Kidney (tissue), 13 donors: ENCODE measurements at regions not wholly inside any gene's neighbourhood (a gene's known extent, or its start where the extent isn't known, plus 50 kb on each side); places are given as distances from the start of the nearest gene placed in this dataset.

Experiments
- DNase-seq, 5 donors: peaks; one replicate each; pipeline ENCODE4 v3.0.0-alpha.2; 2013 to 2020
- FAIRE-seq: peaks from 2 replicates; lab custom pipeline; 2012; peaks lifted over from hg19 to GRCh38; lab: Jason Lieb, UNC
- H3K27ac ChIP-seq, 2 donors: one replicate each; pipeline ENCODE4 v1.7.0; 2013; ENCODE audit warnings: low read depth in 2 of 2, low read length in 2 of 2, inconsistent platforms in 1 of 2
- H3K27me3 ChIP-seq: one replicate; pipeline ENCODE4 v1.7.1; 2013; ENCODE audit warnings: low read length, inconsistent platforms; ENCODE audit not compliant: control insufficient read depth, insufficient read depth
- H3K36me3 ChIP-seq, 3 donors: one replicate each; pipeline versions ENCODE4 v1.7.0 to v1.7.1; 2013; ENCODE audit warnings: low read length in 3 of 3, control low read depth in 1 of 3, inconsistent platforms in 1 of 3; ENCODE audit not compliant: insufficient read depth in 3 of 3, control insufficient read depth in 2 of 3
- H3K4me1 ChIP-seq, 3 donors: one replicate each; pipeline versions ENCODE4 v1.7.0 to v1.7.1; 2013; ENCODE audit warnings: low read length in 3 of 3, inconsistent platforms in 1 of 3, low read depth in 1 of 3; ENCODE audit not compliant: control insufficient read depth in 2 of 3, insufficient read depth in 2 of 3
- H3K4me3 ChIP-seq, 3 donors: one replicate each; pipeline versions ENCODE4 v1.7.0 to v1.8.1; 2013; ENCODE audit warnings: low read length in 3 of 3, control low read depth in 1 of 3, inconsistent platforms in 1 of 3
- H3K9ac ChIP-seq, 3 donors: one replicate each; pipeline versions ENCODE4 v1.7.0 to v1.7.1; 2013; ENCODE audit warnings: low read length in 3 of 3, control low read depth in 1 of 3, inconsistent platforms in 1 of 3
- H3K9me3 ChIP-seq, 3 donors: one replicate each; pipeline versions ENCODE4 v1.7.0 to v1.7.1; 2013; ENCODE audit warnings: low read length in 3 of 3, control low read depth in 1 of 3, inconsistent platforms in 1 of 3; ENCODE audit not compliant: control insufficient read depth in 2 of 3, insufficient read depth in 1 of 3
- intact Hi-C: fragments of 100-400 bp; cut with DNase I; formaldehyde crosslinking; loops from one replicate; pipeline ENCODE4 v1.11.1; 2022
- TF ChIP-seq, protein P1 (sequence below): IDR thresholded peaks from 3 replicates; pipeline ENCODE4 v1.5.1; 2012; ENCODE audit warnings: mild to moderate bottlenecking, moderate library complexity, borderline replicate concordance; ENCODE audit not compliant: insufficient read depth; ENCODE audit errors: extremely low read depth
- donor health status: control.
- donor health status: control.
- donor health status: control.
- donor health status: control.
- donor health status: control.
- donor health status: DM: yes; HTN: yes; CAD: no.
- donor health status: Normal renal cell carcinoma (clear cell type).

GRCh38 chr9:761793-762560 is 79.5 kb upstream of the DMRT1 start:
- no peak overlapping the region for H3K27ac ChIP-seq
- FAIRE-seq (no peak), DNase-seq (no peak)
- no peak overlapping the region for H3K4me3 ChIP-seq
- no peak overlapping the region for H3K9ac ChIP-seq
- no peaks in the 10 kb centered on the region for H3K36me3 ChIP-seq
- intact Hi-C loops: loop anchor here (5.0 kb wide), 1 partner anchor 145 kb away; no protein-coding TSS in a partner anchor
- H3K9me3 ChIP-seq: no peaks in the 10 kb centered on the region
- TF ChIP-seq, protein P1, sequence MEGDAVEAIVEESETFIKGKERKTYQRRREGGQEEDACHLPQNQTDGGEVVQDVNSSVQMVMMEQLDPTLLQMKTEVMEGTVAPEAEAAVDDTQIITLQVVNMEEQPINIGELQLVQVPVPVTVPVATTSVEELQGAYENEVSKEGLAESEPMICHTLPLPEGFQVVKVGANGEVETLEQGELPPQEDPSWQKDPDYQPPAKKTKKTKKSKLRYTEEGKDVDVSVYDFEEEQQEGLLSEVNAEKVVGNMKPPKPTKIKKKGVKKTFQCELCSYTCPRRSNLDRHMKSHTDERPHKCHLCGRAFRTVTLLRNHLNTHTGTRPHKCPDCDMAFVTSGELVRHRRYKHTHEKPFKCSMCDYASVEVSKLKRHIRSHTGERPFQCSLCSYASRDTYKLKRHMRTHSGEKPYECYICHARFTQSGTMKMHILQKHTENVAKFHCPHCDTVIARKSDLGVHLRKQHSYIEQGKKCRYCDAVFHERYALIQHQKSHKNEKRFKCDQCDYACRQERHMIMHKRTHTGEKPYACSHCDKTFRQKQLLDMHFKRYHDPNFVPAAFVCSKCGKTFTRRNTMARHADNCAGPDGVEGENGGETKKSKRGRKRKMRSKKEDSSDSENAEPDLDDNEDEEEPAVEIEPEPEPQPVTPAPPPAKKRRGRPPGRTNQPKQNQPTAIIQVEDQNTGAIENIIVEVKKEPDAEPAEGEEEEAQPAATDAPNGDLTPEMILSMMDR: no peak
- peaks cover 0 to 6% (median 0%) of the 10 kb centered on the region in 3 donors for H3K4me1 ChIP-seq
- no peaks in the 10 kb centered on the region for H3K27me3 ChIP-seq

DNA sequence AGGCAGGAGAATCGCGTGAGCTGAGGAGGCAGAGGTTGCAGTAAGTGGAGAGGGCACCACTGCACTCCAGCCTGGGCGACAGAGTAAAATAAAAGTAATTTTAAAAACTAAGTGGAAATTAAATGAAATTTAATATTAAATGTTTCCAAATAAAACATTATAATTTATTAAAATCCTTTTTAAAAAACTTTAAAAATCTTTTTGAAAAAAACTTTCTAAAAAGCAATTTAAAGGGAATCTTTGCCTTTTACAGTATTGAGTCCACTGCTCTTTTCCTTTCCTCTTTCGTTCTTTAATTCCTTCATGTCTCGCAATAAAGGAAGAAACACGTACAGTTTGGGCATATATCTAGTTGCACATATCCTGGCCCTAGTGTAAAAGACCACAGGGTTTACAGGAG is 77.8 kb upstream of the DMRT1 start:
- Histone ChIP-seq H3K36me3 (no peaks in the 10 kb centered on the region), H3K27ac (no peak overlapping the region), H3K4me1 (peaks cover 0 to 6% (median 0%) of the 10 kb centered on the region in 3 donors), H3K9ac (no peak overlapping the region), H3K9me3 (no peaks in the 10 kb centered on the region), H3K27me3 (no peaks in the 10 kb centered on the region), H3K4me3 (no peak overlapping the region)
- intact Hi-C loops: loop anchor here (5.0 kb wide), 1 partner anchor 146 kb away; no protein-coding TSS in a partner anchor
- TF ChIP-seq, protein P1: no peak
- peak; percentile 3 for FAIRE-seq
- no peak for DNase-seq

DNA sequence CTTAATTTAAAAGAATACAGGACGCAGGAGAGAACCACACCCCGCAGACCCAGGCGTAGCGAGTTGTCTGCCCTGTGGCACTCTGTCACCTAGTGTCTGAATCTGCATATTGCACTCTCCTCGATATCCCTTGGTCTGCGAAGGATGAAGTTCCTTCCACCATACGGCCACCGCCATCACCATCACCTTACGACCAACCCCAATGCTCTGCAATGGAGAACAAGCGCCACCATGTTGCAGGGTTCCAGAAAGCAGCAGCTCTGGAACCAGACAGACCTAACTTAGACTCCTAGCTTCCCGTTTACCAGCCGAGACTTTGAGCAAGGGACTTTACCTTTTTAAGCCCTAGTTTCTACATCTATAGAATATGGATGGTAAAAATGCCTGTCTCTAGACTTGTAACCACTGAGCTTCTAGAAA is 77.4 kb upstream of the DMRT1 start:
- no peak overlapping the region for H3K27ac ChIP-seq
- peaks cover 0 to 6% (median 0%) of the 10 kb centered on the region in 3 donors for H3K4me1 ChIP-seq
- DNase-seq: peak in 3 of 5 donors; percentile 50 to 72 (median 53)
- intact Hi-C loops: loop anchor here (5.0 kb wide), 1 partner anchor 147 kb away; no protein-coding TSS in a partner anchor
- no peak overlapping the region for H3K4me3 ChIP-seq
- no peak overlapping the region for H3K9ac ChIP-seq
- FAIRE-seq: no peak
- no peaks in the 10 kb centered on the region for H3K27me3 ChIP-seq
- H3K36me3 ChIP-seq: no peaks in the 10 kb centered on the region
- TF ChIP-seq, protein P1: peak; percentile 85
- no peaks in the 10 kb centered on the region for H3K9me3 ChIP-seq
